ENCODE measurements at regions not wholly inside any gene's neighbourhood (a gene's known extent, or its start where the extent isn't known, plus 50 kb on each side); places are given as distances from the start of the nearest gene placed in this dataset.

DNA sequence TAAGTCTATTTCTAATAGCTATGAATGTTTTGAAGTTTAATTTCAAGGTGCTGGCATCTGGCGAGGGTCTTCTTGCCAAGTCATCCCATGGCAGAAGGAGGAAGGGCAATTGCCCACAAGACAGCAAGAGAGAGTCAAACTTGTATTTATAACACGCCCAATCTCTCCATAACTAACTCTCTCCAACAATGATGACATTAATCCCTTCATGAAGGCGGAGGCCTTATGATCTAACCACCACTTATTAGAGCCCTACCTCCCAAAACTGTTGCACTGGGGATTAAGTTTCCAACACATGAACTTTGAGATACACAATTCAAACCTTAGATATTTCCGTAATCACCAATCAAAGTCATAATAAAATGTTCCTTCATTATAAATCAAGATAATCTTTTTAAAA is 406.9 kb downstream of the CNTN6 start:
- TF ChIP-seq, protein P1, sequence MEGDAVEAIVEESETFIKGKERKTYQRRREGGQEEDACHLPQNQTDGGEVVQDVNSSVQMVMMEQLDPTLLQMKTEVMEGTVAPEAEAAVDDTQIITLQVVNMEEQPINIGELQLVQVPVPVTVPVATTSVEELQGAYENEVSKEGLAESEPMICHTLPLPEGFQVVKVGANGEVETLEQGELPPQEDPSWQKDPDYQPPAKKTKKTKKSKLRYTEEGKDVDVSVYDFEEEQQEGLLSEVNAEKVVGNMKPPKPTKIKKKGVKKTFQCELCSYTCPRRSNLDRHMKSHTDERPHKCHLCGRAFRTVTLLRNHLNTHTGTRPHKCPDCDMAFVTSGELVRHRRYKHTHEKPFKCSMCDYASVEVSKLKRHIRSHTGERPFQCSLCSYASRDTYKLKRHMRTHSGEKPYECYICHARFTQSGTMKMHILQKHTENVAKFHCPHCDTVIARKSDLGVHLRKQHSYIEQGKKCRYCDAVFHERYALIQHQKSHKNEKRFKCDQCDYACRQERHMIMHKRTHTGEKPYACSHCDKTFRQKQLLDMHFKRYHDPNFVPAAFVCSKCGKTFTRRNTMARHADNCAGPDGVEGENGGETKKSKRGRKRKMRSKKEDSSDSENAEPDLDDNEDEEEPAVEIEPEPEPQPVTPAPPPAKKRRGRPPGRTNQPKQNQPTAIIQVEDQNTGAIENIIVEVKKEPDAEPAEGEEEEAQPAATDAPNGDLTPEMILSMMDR (IDR thresholded peaks at IDR 0.05 in 4 of 5, conservative IDR thresholded peaks at IDR 0.05 in 1 of 5), result no peak
- TF ChIP-seq POLR2A (IDR thresholded peaks at IDR 0.05), result no peak

Measured in gastrocnemius medialis (tissue), 4 donors.